HFF-Myc (cell line): ENCODE measurements at regions not wholly inside any gene's neighbourhood (a gene's known extent, or its start where the extent isn't known, plus 50 kb on each side); places are given as distances from the start of the nearest gene placed in this dataset.

Source experiments
- DNase-seq: peaks from one replicate; pipeline ENCODE4 v3.0.0-alpha.2; 2011; ENCODE audit warnings: low read depth; ENCODE audit errors: extremely low read depth
- H3K4me3 ChIP-seq: replicated peaks from 2 replicates; pipeline ENCODE4 v1.5.1; 2011; ENCODE audit warnings: low read depth, mild to moderate bottlenecking, control low read depth, low read length
- TF ChIP-seq, protein P1 (sequence below): IDR thresholded peaks from 2 replicates; pipeline ENCODE4 v1.5.1; 2012; ENCODE audit warnings: mild to moderate bottlenecking, low read depth, low read length, control low read depth; ENCODE audit errors: missing control alignments

GRCh38 chr17:63335831-63336230 lies 110.3 kb downstream of the CYB561 start:
- no peak for DNase-seq
- H3K4me3 ChIP-seq: no peak overlapping the region
- TF ChIP-seq, protein P1, sequence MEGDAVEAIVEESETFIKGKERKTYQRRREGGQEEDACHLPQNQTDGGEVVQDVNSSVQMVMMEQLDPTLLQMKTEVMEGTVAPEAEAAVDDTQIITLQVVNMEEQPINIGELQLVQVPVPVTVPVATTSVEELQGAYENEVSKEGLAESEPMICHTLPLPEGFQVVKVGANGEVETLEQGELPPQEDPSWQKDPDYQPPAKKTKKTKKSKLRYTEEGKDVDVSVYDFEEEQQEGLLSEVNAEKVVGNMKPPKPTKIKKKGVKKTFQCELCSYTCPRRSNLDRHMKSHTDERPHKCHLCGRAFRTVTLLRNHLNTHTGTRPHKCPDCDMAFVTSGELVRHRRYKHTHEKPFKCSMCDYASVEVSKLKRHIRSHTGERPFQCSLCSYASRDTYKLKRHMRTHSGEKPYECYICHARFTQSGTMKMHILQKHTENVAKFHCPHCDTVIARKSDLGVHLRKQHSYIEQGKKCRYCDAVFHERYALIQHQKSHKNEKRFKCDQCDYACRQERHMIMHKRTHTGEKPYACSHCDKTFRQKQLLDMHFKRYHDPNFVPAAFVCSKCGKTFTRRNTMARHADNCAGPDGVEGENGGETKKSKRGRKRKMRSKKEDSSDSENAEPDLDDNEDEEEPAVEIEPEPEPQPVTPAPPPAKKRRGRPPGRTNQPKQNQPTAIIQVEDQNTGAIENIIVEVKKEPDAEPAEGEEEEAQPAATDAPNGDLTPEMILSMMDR: no peak

- TF ChIP-seq, protein P1: no peak
- DNase-seq: no peak
- no peak overlapping the region for H3K4me3 ChIP-seq
Measured at GRCh38 chr17:63337579-63337978, 108.5 kb downstream of the CYB561 start.

GRCh38 chr17:63338272-63338671 lies 107.8 kb downstream of the CYB561 start:
- TF ChIP-seq, protein P1: no peak
- H3K4me3 ChIP-seq: no peak overlapping the region
- no peak for DNase-seq

- TF ChIP-seq, protein P1: no peak
- DNase-seq: no peak
- H3K4me3 ChIP-seq: no peak overlapping the region
Measured at GRCh38 chr17:63341276-63341675, 104.8 kb downstream of the CYB561 start.

- TF ChIP-seq, protein P1: no peak
- DNase-seq: no peak
- H3K4me3 ChIP-seq: no peak overlapping the region
Measured at GRCh38 chr17:63344383-63344782, 101.7 kb downstream of the CYB561 start.

DNA sequence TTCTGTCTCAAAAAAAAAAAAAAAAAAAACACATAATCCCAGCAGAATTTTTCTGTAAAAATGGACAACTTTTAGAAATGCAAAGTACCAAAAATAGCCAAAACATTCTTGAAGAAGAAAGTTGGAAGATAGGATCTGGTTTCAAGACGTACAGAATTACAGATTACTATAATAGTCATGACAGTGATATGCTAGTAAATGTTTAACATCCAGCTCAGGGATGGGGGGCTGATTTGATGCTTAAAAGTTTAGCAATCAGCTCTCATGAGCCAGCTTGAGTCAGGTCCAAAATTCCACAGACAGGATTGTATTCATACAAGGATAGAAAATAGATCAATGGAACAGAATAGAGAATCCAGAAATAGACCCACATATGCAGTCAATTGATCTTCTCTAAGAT lies 100.5 kb downstream of the CYB561 start:
- DNase-seq: no peak
- TF ChIP-seq, protein P1: no peak
- no peak overlapping the region for H3K4me3 ChIP-seq

DNA sequence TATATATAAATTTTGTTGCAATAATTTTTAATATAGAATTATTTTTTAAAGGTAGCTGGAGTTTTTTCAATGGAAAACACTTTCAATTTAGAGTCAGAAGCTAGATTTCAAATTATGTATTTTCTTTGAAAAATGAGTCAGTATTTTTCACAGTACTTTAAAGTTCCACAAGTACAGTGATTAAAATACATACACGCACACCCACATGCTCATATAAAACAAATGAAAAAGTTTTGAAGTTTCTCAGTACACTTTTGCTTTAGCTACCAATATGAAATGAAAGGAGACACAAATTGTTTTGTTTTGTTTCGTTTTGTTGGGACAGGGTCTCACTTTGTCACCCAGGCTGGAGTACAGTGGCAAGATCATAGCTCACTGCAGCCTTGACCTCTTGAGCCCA lies 98.6 kb downstream of the CYB561 start:
- no peak for DNase-seq
- TF ChIP-seq, protein P1: no peak
- no peak overlapping the region for H3K4me3 ChIP-seq
